Inferior parietal cortex (tissue), 1 donor: ENCODE measurements at regions not wholly inside any gene's neighbourhood (a gene's known extent, or its start where the extent isn't known, plus 50 kb on each side); places are given as distances from the start of the nearest gene placed in this dataset.
"Not testable (repeated sequence)": the region's sequence is repeated elsewhere in the genome, so short reads cannot be mapped to it uniquely, and the experiment has no call there.

Source experiments
- DNase-seq: peaks from one replicate; pipeline ENCODE4 v3.0.0-alpha.2; 2016; ENCODE audit errors: extremely low spot score

DNA sequence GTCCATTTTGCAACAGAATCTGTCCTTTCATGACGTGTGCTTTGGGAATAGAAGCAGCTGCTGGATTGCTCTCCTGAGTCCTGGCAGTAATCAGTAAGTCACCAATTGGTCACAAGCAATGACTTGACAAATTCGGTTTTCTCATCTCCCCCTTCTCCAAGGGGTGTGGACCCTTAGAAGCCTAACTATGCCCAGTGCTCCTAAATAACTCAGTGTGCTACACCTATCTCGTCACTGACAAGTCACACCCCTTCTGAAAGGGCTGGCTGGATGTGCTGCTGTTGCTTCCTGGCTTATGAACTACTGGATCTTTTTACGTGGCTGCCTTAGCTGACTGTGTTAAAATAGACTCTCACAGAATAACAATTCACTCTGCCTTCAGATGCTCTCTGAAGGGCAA lies 1351.5 kb downstream of the ZPLD1 start:
- DNase-seq, result no peak

DNA sequence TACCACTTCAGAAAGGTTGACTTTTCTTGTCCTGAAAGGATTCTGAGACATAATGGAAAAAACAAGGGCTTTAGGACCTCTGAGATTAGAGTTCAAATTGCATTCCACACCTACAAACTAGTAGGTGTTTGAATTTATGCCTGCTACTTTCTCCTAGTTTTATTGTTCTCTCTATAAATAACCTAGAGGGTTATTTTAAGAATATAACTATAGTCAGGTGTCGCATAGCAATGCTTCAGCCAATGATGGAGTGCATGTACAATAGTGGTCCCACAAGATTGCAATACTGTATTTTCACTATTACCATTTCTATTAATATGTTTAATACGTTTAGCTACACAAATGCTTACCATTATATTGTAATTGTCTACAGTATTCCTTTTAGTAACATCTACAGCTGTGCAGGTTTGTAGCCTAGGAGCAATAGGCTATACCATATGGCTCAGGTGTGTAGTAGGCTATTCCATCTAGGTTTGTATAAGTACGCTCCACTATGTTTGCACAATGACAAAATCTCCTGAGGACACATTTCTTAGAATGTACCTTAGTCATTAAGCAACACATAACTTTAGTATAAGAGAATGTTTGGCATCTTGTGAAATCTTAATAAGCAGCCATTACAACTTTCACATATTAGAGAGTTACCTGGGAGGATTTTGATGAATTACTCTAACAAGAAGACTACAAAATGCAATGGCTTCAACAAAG lies 1352.5 kb downstream of the ZPLD1 start:
- no peak for DNase-seq

DNA sequence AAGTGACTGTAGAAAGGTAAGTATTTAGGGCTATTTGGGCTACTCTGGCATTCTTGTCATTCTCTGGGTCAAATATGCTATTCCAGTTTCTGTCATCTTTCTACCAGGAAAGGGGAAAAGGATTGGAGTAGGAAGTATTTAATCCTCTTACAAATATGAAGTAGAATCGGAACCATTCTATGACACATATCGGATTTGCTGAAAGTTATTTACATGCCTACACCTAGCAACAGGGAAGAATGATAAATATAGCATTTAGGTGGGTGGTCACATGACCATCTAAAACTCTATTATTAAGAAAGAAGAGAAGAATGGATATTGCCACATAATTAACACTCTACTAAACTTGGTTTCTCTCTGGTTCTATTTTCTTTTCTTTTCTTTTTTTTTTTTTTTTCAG lies 1353.1 kb downstream of the ZPLD1 start:
- no peak for DNase-seq

DNA sequence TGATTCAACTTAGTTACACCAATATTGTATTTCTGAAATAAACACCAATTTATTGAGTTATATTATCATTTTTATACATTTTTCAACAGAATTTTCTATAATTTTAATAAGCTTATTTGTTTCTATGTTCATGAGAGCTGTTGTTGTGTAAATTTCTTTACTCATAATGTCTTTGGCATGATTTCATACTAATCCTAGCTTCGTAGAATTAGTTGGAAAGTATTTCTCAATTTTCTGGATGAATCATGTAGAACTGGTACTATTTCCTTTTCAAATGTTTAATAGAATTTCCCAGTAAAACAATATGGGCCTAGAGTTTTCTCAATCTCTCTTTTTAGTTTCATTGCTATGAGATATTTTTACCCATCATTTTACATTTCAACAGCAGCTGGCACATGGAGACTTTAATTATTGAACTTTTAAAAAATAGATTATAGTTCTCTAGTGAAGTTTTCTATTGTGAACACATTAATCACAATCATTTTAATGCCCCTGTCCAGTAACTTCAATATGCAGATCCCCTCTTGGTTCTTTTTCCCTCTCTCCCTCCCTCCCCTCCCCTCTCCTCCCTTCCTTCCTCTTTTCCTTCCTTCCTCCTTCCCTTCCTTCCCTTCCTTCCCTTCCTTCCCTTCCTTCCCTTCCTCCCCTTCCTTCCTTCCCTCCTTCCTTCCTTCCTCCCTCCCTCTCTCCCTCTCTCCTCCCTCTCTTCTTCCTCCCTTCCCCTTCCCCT lies 1357.1 kb downstream of the ZPLD1 start:
- DNase-seq, result no peak

DNA sequence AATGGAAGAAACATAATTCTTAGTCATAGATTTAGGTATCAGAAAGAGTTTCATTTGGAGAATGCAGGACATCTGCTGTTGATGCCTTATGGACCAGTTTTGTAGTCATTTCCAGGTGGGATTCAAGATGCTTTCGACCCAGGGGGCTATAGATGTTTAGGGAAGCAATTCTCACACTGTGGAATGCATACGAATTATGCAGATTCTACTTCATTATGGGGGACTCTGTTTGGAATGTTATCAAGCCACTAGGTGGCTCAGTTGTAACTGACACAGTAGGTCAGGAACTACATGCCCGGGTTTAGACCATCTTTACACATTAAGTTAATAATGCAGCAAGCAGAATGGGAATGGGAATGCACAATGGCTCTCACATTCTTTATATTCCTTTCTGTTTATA lies 1359.8 kb downstream of the ZPLD1 start:
- DNase-seq, result no peak

DNA sequence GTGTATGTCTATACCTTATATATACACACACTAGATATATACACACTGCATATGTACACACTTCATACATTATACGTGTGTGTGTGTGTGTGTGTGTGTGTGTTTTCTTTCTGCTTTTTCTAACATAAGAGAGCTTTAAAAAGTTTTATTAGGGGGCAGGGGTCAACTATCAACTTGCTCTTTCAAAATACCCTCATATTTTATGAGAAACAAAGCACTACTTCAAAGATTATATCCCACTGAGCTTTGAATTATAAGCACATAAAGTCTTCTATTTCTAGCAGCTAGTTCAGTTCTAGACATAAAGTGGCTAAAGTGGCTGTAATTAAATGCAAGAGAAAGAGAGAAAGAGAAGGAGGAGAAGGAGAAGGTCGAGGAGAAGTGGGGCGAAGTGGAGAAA lies 1361.3 kb downstream of the ZPLD1 start:
- no peak for DNase-seq

DNA sequence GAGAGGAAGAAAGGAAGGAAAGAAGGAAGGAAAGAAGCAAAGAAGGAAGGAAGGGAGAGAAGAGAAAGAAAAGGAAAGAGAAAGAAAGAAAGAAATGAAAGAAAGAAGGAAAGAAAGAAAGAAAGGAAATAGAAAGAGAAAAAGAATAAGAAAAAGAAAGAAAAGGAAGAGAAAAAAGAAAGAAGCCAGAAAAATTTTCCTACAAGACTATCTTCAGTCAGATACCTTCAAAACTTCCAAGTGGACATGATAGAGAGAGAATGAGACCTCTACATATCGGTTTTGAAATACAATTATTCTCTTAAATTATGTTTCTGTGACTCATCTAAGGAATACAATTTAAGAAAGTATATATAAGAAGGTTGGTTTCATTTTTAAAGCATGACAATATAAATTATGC lies 1369.0 kb downstream of the ZPLD1 start:
- DNase-seq, result no peak

DNA sequence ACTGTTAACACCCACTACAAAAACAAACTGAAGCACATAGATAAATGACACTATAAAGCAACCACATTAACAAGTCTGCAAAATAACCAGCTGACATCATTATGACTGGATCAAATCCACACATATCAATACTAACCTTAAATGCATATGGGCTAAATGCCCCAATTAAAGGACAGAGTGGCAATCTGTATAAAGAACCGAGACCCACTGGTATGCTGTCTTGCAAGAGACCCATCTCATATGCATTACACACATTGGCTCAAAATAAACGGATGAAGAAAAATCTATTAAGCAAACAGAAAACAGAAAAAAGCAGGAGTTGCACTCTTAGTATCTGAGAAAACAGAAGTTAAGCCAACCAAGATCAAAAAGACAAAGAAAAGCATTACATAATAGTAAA lies 1375.4 kb downstream of the ZPLD1 start:
- DNase-seq, result no peak

DNA sequence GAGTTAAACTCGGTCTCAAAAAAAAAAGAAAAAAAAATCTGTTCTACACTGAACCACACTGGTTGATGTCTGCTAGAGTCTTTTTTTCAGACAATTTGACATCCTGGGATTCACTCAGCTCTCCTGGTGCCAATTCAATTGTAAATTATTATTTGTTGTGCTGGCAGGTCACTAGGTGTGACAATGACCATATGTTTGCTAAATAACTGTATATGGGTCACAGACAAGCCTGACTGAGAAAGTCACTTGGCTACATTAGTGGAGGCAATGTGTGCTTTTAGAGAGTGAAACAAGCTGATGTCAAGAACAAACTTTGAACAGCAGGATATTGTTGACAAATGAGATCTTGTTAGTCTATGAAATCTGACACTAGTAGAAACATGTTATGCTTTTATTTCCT lies 1379.1 kb downstream of the ZPLD1 start:
- DNase-seq, result no peak

DNA sequence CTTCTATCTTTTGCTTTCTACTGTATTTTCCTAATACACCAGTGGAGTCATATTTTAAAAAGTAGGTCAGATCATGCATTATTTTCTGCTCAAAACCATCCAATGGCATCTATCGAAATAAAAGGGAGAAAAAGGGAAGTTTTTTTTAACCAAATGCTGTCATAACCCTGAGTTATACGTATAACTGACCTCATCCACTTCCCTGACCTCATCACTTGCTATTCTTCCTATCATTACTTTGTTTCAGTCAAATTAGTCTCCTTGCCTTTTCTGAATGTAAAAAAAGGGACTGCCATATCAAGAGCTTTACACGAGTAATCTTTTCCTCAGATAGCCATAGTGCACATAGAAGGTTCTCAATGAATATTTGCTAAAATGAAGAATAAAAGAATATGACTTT lies 1383.6 kb downstream of the ZPLD1 start:
- no peak for DNase-seq

DNA sequence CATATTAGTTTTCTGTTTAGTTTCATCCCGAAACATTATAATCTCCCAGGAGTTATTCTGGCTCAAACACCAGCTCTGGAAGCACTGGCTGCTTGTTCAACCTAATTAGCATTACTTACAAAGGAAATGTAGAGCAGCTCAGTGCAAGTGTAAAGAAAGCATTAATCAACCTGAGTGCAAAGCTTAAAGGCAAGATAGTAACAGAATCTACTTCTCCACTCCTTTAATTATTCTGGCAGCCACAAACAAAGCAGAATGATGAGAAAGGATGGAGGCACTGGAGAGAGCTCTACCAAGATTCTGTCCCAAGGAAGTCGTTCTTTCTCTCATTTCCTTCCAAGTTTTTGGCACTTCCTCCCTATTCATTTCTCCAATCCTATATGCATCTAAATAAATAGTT lies 1384.0 kb downstream of the ZPLD1 start:
- DNase-seq, result no peak

DNA sequence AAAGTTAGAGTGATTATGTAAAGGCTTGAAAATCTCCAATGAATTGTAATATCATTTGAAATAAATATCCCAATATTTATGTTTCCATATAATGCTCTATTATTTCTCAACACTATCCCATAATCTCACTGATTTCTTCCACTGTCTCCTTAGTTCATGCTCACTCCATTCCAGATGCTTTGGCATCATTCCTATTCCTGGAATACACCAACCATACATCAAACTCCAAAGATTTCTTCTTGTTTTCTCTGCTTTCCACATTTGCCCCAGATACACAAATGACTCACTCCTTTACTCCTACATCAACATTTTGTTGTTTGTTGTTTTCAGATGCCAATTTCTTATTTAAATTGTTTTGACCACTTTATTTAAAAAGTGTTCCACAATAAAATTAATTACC lies 1390.8 kb downstream of the ZPLD1 start:
- no peak for DNase-seq

DNA sequence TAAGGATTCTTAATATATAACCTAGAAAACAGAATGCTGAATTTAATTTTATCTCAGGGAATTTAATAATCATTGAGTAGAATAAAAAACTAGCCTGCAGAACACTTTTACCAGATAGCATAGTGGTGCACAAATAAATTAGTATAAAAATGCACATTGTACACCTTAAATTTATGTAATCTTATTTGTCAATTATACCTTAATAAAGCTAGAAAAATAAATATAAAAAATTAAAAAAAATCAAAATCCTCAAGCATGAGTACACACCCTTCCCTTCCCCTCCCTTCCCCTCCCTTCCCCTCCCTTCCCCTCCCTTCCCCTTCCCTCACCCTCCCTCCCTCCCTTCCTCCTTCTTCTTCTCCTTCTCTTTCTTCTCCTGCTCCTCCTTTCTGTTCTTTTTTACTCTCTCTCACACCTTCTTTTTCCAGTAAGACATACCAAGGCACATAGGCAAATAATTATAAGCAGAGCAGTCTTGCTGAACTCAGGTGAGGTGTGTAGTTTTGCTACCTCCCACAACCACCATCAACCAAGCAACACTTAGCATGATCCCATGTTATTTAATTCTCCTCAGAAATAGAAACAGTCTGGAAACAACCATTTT lies 1395.0 kb downstream of the ZPLD1 start:
- no peak for DNase-seq

DNA sequence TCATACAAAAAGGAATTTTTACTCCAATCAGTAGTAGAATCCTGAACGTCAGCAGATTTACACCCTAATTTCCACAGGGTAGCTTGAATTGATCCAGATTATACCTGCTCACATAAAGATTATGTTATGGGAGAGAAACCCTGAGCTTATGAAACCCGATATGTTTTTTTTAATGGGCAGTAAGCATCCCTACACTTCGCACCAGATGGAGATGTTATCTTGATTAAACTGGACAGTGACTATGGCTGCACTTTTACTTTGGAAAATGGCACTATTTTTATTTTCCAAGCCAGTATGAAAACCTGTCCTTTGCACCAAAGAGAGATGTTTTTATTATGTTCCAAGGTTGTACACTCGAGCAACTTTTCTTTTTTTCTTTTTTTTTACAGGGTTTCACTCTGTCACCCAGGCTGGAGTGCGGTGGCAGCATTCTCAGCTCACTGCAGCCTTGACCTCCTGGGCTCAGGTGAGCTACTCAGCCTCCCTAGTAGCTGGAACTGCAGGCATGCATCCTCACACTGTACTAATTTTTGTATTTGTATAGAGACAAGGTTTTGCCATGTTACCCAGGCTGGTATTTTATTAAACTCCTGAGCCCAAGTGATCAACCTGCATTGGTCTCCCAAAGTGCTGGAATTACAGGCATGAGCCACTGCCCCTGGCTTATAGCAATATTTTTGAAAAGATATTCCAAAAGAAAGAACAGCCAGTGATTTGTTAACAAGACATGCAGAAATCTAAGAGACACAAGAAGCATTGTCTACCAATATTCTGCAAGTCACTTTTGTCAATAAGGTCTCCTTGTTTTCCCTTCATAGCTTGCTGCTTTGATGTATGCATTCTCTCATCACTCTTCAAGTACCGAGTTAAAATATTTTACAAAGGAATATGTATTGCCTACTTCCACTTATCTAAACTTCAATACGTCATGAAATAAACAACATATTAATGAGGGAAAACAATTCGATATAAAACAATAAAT lies 1412.6 kb downstream of the ZPLD1 start:
- DNase-seq, result no peak

DNA sequence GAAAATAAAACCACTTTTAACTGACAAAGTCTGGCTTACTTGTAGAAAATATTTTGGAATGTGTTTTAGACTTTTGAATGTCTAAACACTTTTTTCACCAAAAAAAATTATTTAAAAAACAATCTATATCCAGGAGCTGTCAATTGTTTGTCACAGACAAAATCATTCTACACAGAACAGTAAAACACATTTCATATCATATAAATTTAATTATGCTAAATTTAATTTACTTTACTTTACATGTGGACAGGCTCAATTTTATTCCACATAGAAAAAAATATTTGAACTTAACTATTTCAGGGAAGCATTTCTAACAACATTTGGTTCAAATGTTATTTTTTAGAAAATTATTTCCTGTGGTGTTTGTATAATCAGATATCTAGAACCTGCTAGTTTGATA lies 1417.0 kb downstream of the ZPLD1 start:
- DNase-seq, result no peak

DNA sequence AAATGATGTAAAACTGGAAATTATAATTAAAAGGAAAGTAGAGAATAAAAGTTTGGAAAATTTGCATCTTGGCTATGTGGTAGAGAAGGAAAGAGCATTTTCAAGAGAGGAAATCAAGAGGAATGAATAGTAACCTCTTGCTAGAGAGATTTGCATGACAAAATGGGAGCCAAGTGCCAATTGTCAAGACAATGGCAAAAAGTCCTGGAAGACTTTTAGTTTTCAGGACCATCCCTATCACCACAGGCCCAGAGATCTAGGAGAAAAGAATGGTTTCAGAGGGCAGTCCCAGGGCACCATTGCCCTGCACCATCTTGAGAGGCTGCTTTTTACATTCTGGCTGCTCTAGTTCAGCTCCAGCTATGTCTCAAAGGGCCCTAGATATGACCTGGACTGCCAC lies 1427.6 kb downstream of the ZPLD1 start:
- DNase-seq, result no peak

DNA sequence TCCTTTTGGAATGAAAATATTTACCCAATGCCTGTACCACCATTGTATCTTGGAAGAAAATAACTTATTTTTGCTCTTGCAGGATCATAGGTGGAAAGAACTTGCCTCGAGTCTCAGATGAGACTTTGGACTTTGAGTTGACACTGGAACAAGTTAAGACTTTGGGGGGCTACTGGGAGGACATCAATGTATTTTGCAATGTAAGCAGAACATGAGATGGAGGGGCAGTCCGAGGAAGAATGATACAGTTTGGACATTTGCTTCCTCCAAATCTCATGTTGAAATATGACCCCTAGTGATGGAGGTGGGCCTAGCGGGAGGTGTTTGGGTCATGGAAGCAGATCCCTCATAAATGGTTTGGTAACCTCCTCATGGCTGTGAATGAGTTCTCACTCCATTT lies 1428.6 kb downstream of the ZPLD1 start:
- no peak for DNase-seq

DNA sequence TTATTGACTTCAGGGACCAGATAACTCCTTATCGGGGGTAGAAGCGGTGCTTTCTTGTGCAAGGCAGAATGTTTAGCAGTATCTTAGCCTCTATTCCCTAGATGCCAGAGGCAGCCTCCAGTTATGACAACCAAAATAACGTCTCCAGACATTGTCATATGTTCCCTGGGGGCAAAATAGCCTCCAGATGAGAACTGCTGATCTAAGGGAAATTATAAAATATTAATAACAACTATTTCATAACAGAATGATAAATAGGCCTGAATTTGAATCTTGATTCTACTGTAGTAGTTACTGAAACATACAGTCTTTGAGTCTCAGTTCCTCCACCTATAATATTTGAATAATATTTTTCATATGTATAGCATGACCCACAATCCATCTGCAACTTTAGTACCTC lies 1431.3 kb downstream of the ZPLD1 start:
- no peak for DNase-seq

DNA sequence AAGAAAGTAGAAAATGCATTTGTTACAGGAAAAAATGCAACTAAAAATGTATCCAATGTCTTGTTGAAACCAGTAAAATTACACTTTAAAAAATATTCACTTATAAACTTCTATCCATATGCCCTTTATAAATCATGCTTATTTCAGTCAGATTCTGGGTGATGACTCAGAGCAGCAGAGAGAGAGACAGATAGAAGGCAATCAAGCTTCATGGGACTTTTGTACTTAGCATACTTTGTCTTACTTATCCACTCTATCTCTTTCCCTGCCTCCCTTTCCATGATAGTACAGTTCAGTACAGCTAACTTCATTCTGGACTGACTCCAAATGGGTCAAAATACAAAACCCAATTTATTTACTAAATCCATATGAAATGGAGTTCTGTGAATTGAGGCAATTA lies 1438.2 kb downstream of the ZPLD1 start:
- DNase-seq, result no peak

DNA sequence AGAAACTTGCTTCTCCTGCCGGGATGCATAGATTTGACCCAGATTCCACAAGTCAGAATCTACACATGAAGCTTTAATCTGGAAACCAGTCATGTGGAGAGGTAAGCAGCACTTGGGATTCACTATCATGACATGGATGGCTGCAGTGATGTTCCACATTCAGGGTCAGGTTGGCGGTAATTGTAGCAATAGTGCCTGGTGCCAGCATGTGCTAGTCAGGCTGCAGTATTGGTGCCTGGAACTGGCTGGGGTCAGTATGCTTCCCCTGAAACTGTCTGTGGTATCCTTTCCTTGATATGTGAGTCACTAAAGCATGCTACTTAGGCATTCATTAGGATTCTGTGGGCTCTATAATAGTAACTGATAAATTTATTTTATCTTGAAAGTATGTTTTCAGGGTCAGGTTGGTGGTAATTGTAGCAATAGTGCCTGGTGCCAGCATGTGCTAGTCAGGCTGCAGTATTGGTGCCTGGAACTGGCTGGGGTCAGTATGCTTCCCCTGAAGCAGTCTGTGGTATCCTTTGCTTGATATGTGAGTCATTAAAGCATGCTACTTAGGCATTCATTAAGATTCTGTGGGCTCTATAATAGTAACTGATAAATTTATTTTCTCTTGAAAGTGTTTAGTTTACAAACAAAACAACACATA lies 1439.2 kb downstream of the ZPLD1 start:
- DNase-seq, result no peak

DNA sequence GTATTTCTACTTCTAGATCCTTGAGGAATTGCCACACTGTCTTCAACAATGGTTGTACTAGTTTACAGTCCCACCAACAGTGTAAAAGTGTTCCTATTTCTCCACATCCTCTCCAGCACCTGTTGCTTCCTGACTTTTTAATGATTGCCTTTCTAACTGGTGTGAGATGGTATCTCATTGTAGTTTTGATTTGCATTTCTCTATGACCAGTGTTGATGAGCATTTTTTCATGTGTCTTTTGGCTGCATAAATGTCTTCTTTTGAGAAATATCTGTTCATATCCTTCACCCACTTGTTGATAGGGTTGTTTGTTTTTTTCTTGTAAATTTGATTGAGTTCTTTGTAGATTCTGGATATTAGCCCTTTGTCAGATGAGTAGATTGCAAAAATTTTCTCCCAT lies 1447.0 kb downstream of the ZPLD1 start:
- not testable (repeated sequence) for DNase-seq

DNA sequence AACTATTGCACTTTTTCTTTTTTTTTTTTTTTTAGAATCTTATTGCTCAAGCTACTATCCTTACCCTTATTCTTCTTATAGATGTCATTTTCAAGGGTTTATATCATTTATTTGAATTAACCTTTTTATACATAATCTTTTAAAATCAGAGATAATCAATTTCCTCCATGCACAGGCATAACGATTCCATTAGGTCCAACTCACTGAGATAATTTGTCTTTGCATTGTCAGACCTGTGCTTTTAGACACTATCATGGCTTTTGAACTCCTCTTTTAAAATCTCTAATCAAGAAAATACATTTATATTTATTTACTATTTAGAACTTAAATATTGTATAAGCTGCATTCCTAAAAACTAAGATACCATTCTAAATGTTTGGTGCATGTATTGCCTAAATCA lies 1454.9 kb downstream of the ZPLD1 start:
- no peak for DNase-seq
